22Rv1 (cell line): ENCODE measurements at regions not wholly inside any gene's neighbourhood (a gene's known extent, or its start where the extent isn't known, plus 50 kb on each side); places are given as distances from the start of the nearest gene placed in this dataset.

ENCODE experiments used
- H3K27ac ChIP-seq: fragments of 450-650 bp; 2 replicates; pipeline ENCODE4 v1.5.1; 2017
- CTCF ChIP-seq: fragments of 450-650 bp; IDR thresholded peaks from 2 replicates; pipeline ENCODE4 v1.5.1; 2017; ENCODE audit warnings: mild to moderate bottlenecking
- ZFX ChIP-seq: fragments of 450-650 bp; IDR thresholded peaks from 2 replicates; pipeline ENCODE4 v1.6.1; 2017; ENCODE audit warnings: antibody characterized with exemption, borderline replicate concordance

- TF ChIP-seq ZFX (no peak), CTCF (0 out of 2 replicates have a peak, but pooled peaks have one; percentile 19)
- H3K27ac ChIP-seq: no peak overlapping the region
Measured at GRCh38 chr4:65880594-65880993, 210.3 kb upstream of the EPHA5 start.

GRCh38 chr4:65868096-65868824, 198.0 kb upstream of the EPHA5 start:
- H3K27ac ChIP-seq: no peak overlapping the region
- TF ChIP-seq ZFX (no peak), CTCF (no peak)

- no peak overlapping the region for H3K27ac ChIP-seq
- peak; percentile 75 for TF ChIP-seq CTCF
- no peak for TF ChIP-seq ZFX
Measured at GRCh38 chr4:65865489-65865888, 195.2 kb upstream of the EPHA5 start.

DNA sequence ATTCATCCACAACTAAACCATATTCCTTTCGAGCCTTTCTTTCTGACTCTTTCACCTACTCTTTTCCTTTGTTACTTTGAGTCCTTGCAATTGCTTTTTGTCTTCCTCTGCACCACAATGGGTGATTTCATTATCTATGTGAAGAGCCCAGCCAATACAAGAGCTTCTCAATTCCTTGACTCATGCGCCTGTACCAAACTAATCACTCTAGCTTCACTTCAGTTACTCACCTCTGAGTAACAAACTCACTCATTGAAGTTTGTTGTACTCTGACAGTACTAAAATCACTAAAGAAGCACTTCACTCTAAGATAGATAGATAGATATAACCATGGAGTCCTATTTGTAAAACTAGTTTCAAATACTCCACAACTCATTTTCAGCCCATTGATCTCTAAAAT, 191.7 kb upstream of the EPHA5 start:
- TF ChIP-seq ZFX (no peak), CTCF (no peak)
- no peak overlapping the region for H3K27ac ChIP-seq

DNA sequence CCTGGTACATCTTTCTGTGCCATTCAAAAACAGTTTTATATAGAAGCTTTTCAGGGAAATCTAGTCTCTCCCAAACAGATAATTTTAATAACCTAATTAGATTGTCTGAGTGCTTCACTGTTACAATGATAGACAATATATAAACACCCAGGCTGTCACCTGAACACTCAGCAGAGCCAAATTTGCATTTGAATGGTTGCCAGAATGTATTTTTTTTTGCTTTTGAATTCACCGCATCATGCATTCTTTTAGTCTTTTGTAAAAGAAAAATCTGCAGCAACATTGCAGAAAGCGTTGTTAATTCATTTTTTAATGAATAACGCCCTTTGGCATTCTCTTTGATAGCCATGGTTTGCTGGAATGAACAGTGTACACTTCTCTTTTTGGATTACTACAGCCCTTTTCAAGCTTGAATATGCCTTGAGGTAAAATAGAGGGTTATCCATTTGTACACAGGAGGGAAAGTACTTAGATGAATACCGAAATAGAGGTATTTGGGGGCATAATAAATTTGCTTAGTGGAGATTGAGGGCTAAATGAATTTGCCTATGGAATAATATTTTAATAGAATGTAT, 175.0 kb upstream of the EPHA5 start:
- TF ChIP-seq CTCF (no peak), ZFX (no peak)
- H3K27ac ChIP-seq: no peak overlapping the region

DNA sequence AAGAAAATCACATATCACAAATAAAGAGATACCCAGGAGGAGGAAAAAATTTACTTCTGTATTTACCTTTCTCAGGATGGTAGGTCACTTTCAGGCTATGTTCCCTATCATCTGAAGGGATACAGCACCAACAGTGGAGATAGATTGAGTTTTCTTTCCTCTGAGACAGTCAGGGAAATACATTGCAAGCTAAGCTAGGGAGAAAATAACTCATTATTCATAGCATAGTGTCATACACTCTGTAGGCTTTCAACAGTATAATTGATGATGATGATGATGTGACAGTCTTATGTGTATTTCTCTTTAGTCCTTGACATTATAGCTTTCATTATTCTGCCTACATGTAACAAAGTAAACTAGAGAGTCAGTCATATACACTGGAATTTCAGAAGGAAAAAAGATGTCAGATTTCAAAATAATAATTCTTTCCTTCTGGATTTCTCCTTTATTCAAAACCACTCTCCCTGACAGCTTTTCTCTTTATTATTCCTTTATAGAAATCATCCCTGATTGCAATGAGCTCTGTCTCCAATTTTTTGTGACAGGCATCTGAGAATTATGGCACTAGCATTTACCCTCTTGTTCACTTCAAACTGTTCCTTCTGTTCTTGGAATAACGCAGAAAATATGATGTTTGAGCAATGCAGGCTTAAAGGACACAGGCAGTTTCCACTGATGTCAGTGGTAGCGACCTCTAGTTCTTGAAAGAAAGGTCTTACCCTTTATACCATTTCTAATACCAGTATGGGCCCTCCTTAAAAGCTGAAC, 169.1 kb upstream of the EPHA5 start:
- no peak for TF ChIP-seq CTCF
- no peak for TF ChIP-seq ZFX
- no peak overlapping the region for H3K27ac ChIP-seq

DNA sequence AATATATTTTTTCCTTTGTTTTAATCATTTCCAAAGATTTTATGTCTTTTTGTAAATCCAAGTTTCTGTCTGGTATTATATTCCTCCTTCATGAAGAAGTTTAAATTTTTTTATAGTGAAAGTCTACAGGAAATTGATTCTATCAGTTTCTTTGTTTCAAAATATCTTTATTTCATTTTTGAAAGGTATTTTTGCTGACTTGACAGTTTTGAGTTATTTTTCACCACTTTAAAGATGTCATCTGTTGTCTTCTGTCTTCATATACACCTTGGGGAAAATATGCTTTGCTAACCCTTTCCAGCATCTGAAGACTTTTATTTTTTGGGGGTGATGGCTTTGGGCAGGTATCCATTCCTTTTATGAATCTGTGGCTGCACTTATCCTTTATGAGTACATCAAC, 164.4 kb upstream of the EPHA5 start:
- TF ChIP-seq ZFX: no peak
- TF ChIP-seq CTCF: no peak
- H3K27ac ChIP-seq: no peak overlapping the region
